ENCODE measurements at regions not wholly inside any gene's neighbourhood (a gene's known extent, or its start where the extent isn't known, plus 50 kb on each side); places are given as distances from the start of the nearest gene placed in this dataset.

GRCh38 chr5:57106661-57107060 lies 67.2 kb upstream of the GPBP1 start:
- no peaks in the 10 kb centered on the region for H3K4me1 ChIP-seq
- TF ChIP-seq POLR2AphosphoS5 (IDR thresholded peaks at IDR 0.05) (no peak), EP300 (IDR thresholded peaks at IDR 0.05) (no peak), POLR2A (IDR thresholded peaks at IDR 0.05; ENCODE audit: low read depth) (no peak), CTCF (IDR thresholded peaks at IDR 0.05) (no peak)
- intact Hi-C loops (cut with DNase I): no loop called here
- H3K36me3 ChIP-seq: no peaks in the 10 kb centered on the region
- H3K9me3 ChIP-seq: no peaks in the 10 kb centered on the region
- no peak overlapping the region for H3K27ac ChIP-seq (replicated peaks in 1 of 4)
- H3K4me3 ChIP-seq: no peak overlapping the region
- no peak for DNase-seq (ENCODE audit: extremely low spot score)
- WGBS: 92% methylated on average over 2 of the region's 2 CpGs
- no peaks in the 10 kb centered on the region for H3K27me3 ChIP-seq

- TF ChIP-seq POLR2AphosphoS5 (IDR thresholded peaks at IDR 0.05) (no peak), CTCF (IDR thresholded peaks at IDR 0.05) (no peak), EP300 (IDR thresholded peaks at IDR 0.05) (no peak), POLR2A (IDR thresholded peaks at IDR 0.05; ENCODE audit: low read depth) (no peak)
- Histone ChIP-seq H3K27me3 (no peaks in the 10 kb centered on the region), H3K9me3 (no peaks in the 10 kb centered on the region), H3K4me1 (no peaks in the 10 kb centered on the region), H3K27ac (replicated peaks in 1 of 4) (no peak overlapping the region), H3K4me3 (no peak overlapping the region), H3K36me3 (no peaks in the 10 kb centered on the region)
- DNase-seq (ENCODE audit: extremely low spot score): no peak
- 50% methylated on average over 2 of the region's 2 CpGs for WGBS
- intact Hi-C loops (cut with DNase I): no loop called here
Measured at GRCh38 chr5:57111993-57112392, 61.9 kb upstream of the GPBP1 start.

- Histone ChIP-seq H3K4me1 (no peaks in the 10 kb centered on the region), H3K9me3 (no peaks in the 10 kb centered on the region), H3K27ac (replicated peaks in 1 of 4) (no peak overlapping the region), H3K36me3 (no peaks in the 10 kb centered on the region), H3K4me3 (no peak overlapping the region), H3K27me3 (no peaks in the 10 kb centered on the region)
- intact Hi-C loops (cut with DNase I): no loop called here
- no peak for DNase-seq (ENCODE audit: extremely low spot score)
- TF ChIP-seq EP300 (IDR thresholded peaks at IDR 0.05) (no peak), CTCF (IDR thresholded peaks at IDR 0.05) (no peak), POLR2AphosphoS5 (IDR thresholded peaks at IDR 0.05) (no peak), POLR2A (IDR thresholded peaks at IDR 0.05; ENCODE audit: low read depth) (no peak)
Measured at GRCh38 chr5:57113481-57113880, 60.4 kb upstream of the GPBP1 start.

- no peaks in the 10 kb centered on the region for H3K4me1 ChIP-seq
- no peak overlapping the region for H3K4me3 ChIP-seq
- intact Hi-C loops (cut with DNase I): no loop called here
- H3K9me3 ChIP-seq: peaks cover 0 to under 1% (median 0%) of the 10 kb centered on the region in 4 donors
- DNase-seq (ENCODE audit: extremely low spot score): no peak
- TF ChIP-seq POLR2AphosphoS5 (IDR thresholded peaks at IDR 0.05) (no peak), CTCF (IDR thresholded peaks at IDR 0.05) (no peak), EP300 (IDR thresholded peaks at IDR 0.05) (no peak), POLR2A (IDR thresholded peaks at IDR 0.05; ENCODE audit: low read depth) (no peak)
- H3K36me3 ChIP-seq: no peaks in the 10 kb centered on the region
- 53% methylated on average over 1 of the region's 1 CpG for WGBS
- H3K27ac ChIP-seq (replicated peaks in 1 of 4): no peak overlapping the region
- H3K27me3 ChIP-seq: no peaks in the 10 kb centered on the region
Measured at GRCh38 chr5:57117596-57117995, 56.3 kb upstream of the GPBP1 start.

- no peak overlapping the region for H3K4me3 ChIP-seq
- no peak for TF ChIP-seq CTCF (IDR thresholded peaks at IDR 0.05)
- TF ChIP-seq EP300 (IDR thresholded peaks at IDR 0.05): no peak
- TF ChIP-seq POLR2A (IDR thresholded peaks at IDR 0.05; ENCODE audit: low read depth): no peak
- WGBS: 63% methylated on average over 3 of the region's 3 CpGs
- no peaks in the 10 kb centered on the region for H3K27me3 ChIP-seq
- intact Hi-C loops (cut with DNase I): no loop called here
- no peak for DNase-seq (ENCODE audit: extremely low spot score)
- no peaks in the 10 kb centered on the region for H3K36me3 ChIP-seq
- no peaks in the 10 kb centered on the region for H3K4me1 ChIP-seq
- H3K27ac ChIP-seq (replicated peaks in 1 of 4): no peak overlapping the region
- H3K9me3 ChIP-seq: peaks cover 0 to 7% (median 0%) of the 10 kb centered on the region in 4 donors
Measured at GRCh38 chr5:57119031-57119430, 54.8 kb upstream of the GPBP1 start.
